ENCODE measurements at regions not wholly inside any gene's neighbourhood (a gene's known extent, or its start where the extent isn't known, plus 50 kb on each side); places are given as distances from the start of the nearest gene placed in this dataset.

DNA sequence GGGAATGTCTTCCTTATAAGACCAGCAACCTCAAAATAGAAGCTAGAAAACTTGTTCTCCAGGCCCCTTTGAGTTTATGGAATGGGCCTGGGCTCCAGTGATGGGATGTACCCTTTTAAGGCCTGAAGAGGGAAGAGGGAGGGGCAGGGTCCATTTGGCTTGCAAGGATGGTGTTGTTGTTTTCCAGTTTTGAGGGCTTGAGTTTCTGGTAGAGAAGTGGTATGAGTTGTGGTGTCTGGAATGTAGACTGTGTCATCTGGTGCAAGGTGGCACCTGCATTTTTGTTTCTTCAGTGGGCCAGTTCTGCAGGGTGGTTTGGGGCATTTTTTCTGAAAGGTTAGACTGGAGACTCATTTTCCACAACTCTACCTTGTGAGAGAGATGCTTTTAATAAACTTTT is 90.1 kb downstream of the ZNF777 start:
- POLR2A ChIA-PET, result no interaction called here
- TF ChIP-seq ZNF383 (CRISPR knock-in tag; IDR thresholded peaks at IDR 0.05; ENCODE audit: borderline replicate concordance) (no peak), NCOA5 (CRISPR knock-in tag; IDR thresholded peaks at IDR 0.05) (no peak), CAMTA2 (CRISPR knock-in tag; IDR thresholded peaks at IDR 0.05; ENCODE audit: borderline replicate concordance) (no peak), ZFP62 (CRISPR knock-in tag; IDR thresholded peaks at IDR 0.05) (no peak), MXD4 (CRISPR knock-in tag; IDR thresholded peaks at IDR 0.05) (no peak), ZNF264 (CRISPR knock-in tag; IDR thresholded peaks at IDR 0.05) (no peak), TBP (CRISPR knock-in tag; IDR thresholded peaks at IDR 0.05) (no peak), TRIM22 (IDR thresholded peaks at IDR 0.05) (no peak), KDM1A (CRISPR knock-in tag; IDR thresholded peaks at IDR 0.05) (no peak), SNAI1 (CRISPR knock-in tag; IDR thresholded peaks at IDR 0.05; ENCODE audit: borderline replicate concordance) (no peak), MEIS1 (CRISPR knock-in tag; IDR thresholded peaks at IDR 0.05; ENCODE audit: borderline replicate concordance) (no peak)
- TF ChIP-seq, protein P1, sequence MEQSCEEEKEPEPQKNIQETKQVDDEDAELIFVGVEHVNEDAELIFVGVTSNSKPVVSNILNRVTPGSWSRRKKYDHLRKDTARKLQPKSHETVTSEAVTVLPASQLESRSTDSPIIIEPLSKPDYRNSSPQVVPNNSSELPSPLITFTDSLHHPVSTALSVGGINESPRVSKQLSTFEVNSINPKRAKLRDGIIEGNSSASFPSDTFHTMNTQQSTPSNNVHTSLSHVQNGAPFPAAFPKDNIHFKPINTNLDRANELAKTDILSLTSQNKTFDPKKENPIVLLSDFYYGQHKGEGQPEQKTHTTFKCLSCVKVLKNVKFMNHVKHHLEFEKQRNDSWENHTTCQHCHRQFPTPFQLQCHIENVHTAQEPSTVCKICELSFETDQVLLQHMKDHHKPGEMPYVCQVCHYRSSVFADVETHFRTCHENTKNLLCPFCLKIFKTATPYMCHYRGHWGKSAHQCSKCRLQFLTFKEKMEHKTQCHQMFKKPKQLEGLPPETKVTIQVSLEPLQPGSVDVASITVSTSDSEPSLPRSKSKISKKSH (CRISPR knock-in tag; IDR thresholded peaks at IDR 0.05; ENCODE audit: borderline replicate concordance), result no peak
- TF ChIP-seq, protein P2, sequence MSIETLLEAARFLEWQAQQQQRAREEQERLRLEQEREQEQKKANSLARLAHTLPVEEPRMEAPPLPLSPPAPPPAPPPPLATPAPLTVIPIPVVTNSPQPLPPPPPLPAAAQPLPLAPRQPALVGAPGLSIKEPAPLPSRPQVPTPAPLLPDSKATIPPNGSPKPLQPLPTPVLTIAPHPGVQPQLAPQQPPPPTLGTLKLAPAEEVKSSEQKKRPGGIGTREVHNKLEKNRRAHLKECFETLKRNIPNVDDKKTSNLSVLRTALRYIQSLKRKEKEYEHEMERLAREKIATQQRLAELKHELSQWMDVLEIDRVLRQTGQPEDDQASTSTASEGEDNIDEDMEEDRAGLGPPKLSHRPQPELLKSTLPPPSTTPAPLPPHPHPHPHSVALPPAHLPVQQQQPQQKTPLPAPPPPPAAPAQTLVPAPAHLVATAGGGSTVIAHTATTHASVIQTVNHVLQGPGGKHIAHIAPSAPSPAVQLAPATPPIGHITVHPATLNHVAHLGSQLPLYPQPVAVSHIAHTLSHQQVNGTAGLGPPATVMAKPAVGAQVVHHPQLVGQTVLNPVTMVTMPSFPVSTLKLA (IDR thresholded peaks at IDR 0.05), result no peak
- TF ChIP-seq, protein P3, sequence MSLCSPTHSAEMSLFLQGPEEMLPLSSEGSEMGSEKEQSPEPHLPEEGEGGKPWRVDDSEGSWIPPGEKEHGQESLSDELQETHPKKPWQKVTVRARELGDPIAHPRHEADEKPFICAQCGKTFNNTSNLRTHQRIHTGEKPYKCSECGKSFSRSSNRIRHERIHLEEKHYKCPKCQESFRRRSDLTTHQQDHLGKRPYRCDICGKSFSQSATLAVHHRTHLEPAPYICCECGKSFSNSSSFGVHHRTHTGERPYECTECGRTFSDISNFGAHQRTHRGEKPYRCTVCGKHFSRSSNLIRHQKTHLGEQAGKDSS (CRISPR knock-in tag; IDR thresholded peaks at IDR 0.05; ENCODE audit: borderline replicate concordance, low read depth), result no peak
- in situ Hi-C loops (cut with HindIII; ENCODE audit: extremely low pct_ligation_motif_present, low pct_unique_long_range_greater_than_20kb) (no loop called here), intact Hi-C loops (cut with micrococcal nuclease; ENCODE audit: unreplicated experiment) (no loop called here)
- CTCF ChIA-PET (ENCODE audit: low intra/inter-chr PET ratio, low total read pairs), result no interaction called here
- no TSS peak for BruUV-seq (replicated peaks)
- Histone ChIP-seq H2AFZ (ENCODE audit: low read length) (no peak overlapping the region), H3K27ac (ENCODE audit: extremely low read length, insufficient read depth, low read length) (no peak overlapping the region), H3K27me3 (ENCODE audit: control insufficient read depth in 1 of 2, insufficient read depth in 2 of 2, low read length in 2 of 2) (no peaks in the 10 kb centered on the region), H3K36me3 (replicated peaks in 1 of 2; ENCODE audit: control insufficient read depth in 1 of 2, insufficient read depth in 2 of 2, low read length in 2 of 2) (no peaks in the 10 kb centered on the region), H4K20me1 (ENCODE audit: insufficient read depth, low read length) (no peaks in the 10 kb centered on the region), H3K4me2 (ENCODE audit: low read depth, low read length) (no peak overlapping the region), H3K9ac (ENCODE audit: insufficient read depth, low read depth, low read length) (no peak overlapping the region), H3K9me3 (ENCODE audit: low read length) (peaks cover 23% of the 10 kb centered on the region), H3K4me3 (replicated peaks in 1 of 3; ENCODE audit: insufficient read depth in 1 of 3, low read depth in 2 of 3, low read length in 3 of 3) (no peak overlapping the region), H3K79me2 (ENCODE audit: insufficient read depth, low read length) (no peaks in the 10 kb centered on the region), H3K4me1 (ENCODE audit: insufficient read depth, low read length) (no peaks in the 10 kb centered on the region)
- FAIRE-seq, result no peak
- DNase-seq (ENCODE audit: low spot score), result no peak
- ATAC-seq, result no peak

Data from HepG2 (cell line).